Activated naive CD4-positive, alpha-beta T cell treated with anti-CD3 and anti-CD28 coated beads, Interleukin-2, amount 50 U/mL, for 16 hours (primary cell): ENCODE measurements at regions not wholly inside any gene's neighbourhood (a gene's known extent, or its start where the extent isn't known, plus 50 kb on each side); places are given as distances from the start of the nearest gene placed in this dataset.
"Not testable (repeated sequence)": the region's sequence is repeated elsewhere in the genome, so short reads cannot be mapped to it uniquely, and the experiment has no call there.

Source experiments
- DNase-seq: peaks from one replicate; pipeline ENCODE4 v3.0.0-alpha.2; 2020

DNA sequence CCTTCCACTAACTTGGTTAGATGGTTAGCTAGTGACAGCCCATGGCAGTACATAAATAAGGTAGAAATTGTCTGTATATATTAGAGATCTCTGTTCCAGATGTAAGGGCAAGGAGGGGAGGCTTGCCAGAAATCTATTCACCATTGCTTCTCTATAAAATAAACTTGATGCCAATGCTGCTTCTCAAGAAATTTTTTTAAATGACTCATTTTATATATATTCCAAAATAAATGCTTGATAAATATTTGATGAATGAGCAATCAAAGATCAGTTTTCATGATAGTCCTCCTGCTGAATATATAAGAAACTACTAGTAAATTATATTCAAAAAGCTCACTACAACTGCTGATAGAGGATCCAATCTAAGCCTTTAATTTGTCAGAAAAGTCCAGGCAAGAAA is 710.6 kb upstream of the CCDC179 start:
- no peak for DNase-seq

- no peak for DNase-seq
Measured at GRCh38 chr11:23573429-23573828, 713.2 kb upstream of the CCDC179 start.

- no peak for DNase-seq
Measured at GRCh38 chr11:23574149-23574548, 713.9 kb upstream of the CCDC179 start.

GRCh38 chr11:23577296-23577695 is 717.0 kb upstream of the CCDC179 start:
- no peak for DNase-seq

DNA sequence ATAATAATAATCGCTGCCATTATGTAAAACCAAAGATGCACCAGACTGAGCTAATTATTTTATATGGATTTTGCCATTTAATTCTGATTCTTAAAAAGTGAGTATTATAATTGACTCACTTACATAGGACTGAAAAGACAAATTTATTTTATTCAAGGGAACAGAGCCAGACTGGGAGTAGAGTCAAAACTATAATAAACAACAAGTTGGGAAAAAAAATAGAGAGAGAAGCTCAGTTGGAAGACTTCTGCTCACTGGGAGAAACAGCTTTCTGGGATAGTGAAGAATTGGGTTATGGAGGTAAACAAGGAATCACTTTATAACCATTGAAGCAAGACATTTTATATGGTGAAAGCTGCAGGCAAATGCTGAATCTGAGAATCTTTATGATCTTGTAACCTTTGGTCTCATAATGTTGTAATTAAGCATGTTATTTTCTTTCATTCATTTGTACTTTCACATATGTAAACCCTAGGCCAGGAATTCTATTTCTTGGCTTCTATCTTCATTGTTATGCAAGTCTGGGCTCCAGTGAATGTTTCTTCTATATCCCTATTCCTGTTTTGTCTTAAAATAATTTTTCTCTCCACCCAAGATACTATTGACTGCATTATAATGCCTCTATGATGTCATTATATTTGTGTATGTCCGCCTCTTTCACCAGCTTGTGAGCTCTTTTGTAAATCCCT is 725.3 kb upstream of the CCDC179 start:
- DNase-seq, result no peak

- DNase-seq, result no peak
Measured at GRCh38 chr11:23586173-23586572, 725.9 kb upstream of the CCDC179 start.

- DNase-seq, result no peak
Measured at GRCh38 chr11:23590596-23591308, 730.5 kb upstream of the CCDC179 start.

- no peak for DNase-seq
Measured at GRCh38 chr11:23594755-23595154, 734.5 kb upstream of the CCDC179 start.

DNA sequence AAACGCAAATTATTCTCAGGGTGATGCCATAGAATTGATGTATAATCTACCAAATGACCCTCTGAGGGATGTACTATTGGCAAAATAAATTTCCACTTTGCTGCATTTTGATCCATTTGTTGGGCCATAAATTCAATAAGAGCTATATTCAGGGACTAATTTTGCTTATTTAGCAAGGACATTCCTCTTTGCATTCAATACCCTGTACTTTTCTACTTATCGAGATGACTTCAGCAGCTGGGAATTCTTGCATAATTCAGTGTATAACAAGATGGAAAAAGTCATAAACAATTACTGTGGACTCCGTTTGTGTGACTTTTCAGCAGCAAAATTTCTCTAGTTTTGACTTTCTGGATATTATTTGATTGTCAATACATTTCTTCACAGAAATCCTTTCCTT is 744.7 kb upstream of the CCDC179 start:
- no peak for DNase-seq

DNA sequence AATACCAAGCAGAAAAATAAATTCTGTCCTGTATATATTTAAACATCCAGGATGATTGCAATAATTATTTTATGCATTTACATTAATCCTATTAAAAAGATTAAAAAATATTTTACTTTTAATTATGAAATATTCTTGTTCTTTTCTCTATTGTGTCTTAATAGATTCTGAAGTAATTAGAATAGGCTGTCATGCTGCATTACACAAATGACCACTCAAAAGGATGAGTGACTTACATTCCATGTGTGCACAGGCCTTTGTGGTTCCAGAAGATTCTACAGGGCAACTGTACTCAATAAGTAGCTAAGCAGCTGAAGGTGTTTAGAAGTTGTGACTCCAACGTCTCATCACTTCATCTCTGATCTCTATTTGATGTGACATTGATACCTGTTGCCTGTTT is 745.9 kb upstream of the CCDC179 start:
- DNase-seq, result no peak

GRCh38 chr11:23611726-23612125 is 751.5 kb upstream of the CCDC179 start:
- DNase-seq, result no peak

DNA sequence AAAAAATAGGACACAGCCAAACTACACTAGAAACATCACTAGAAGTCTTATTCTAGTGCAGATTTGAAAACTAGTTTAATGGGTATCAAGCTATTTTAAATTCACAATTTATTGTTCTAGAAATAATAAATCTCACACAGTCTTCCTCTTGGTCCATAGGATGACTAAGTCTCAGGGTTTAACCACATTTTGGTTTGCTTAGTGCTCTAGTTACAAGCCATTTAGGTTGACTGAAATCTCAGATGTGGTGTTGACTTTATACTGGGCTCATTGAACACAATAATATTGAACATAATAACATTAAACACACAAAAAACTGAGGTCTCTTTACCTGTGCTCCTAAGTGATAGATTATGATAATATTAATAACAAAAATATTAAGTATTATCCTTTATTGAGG is 760.3 kb upstream of the CCDC179 start:
- no peak for DNase-seq

GRCh38 chr11:23632293-23632692 is 772.0 kb upstream of the CCDC179 start:
- no peak for DNase-seq

DNA sequence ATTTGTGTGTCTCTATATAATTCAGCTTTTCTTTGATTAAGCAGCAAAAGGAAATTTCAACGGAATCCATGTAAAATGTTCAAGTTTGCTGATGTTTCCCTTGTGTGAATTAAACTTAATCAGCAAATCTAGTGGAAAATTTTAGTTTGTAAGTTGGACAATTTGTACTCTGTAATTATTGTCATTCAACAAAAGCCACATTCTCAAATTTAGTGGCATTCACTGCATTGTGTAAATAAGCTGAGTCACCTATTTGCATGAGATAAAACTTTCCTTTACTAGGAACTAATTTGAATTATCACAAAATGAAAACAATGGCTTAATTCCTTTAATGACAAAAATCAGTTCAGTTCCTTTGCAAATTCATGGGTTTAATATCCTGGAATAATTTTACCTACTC is 784.2 kb upstream of the CCDC179 start:
- DNase-seq, result no peak

GRCh38 chr11:23652336-23652735 is 792.1 kb upstream of the CCDC179 start:
- not testable (repeated sequence) for DNase-seq

- DNase-seq, result no peak
Measured at GRCh38 chr11:23653071-23653675, 792.9 kb upstream of the CCDC179 start.

GRCh38 chr11:23668324-23668723 is 808.0 kb upstream of the CCDC179 start:
- no peak for DNase-seq

- DNase-seq, result no peak
Measured at GRCh38 chr11:23673366-23673765, 813.1 kb upstream of the CCDC179 start.

GRCh38 chr11:23674866-23675265 is 814.6 kb upstream of the CCDC179 start:
- DNase-seq, result no peak

GRCh38 chr11:23679041-23679440 is 817.8 kb upstream of the LUZP2 start:
- DNase-seq, result no peak

DNA sequence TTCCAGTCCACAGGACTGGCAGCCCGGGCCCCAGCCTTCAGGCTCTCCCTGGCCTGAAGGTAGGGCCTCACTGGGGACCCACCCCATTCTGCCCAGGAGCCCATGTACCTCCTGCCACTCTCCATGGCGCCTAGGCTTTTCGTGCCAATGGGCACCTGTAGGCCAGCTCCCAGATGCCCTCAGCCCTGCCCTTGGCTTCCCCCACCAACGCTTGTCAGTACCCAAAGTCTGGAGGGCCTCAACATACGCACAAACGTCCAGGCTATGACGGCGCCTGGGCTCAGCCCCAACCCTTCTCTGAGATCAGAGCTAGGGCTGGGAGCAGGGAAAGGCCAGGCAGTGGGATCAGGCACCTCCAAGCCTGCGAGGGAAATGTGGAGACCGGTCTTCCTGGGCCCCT is 816.9 kb upstream of the LUZP2 start:
- no peak for DNase-seq

DNA sequence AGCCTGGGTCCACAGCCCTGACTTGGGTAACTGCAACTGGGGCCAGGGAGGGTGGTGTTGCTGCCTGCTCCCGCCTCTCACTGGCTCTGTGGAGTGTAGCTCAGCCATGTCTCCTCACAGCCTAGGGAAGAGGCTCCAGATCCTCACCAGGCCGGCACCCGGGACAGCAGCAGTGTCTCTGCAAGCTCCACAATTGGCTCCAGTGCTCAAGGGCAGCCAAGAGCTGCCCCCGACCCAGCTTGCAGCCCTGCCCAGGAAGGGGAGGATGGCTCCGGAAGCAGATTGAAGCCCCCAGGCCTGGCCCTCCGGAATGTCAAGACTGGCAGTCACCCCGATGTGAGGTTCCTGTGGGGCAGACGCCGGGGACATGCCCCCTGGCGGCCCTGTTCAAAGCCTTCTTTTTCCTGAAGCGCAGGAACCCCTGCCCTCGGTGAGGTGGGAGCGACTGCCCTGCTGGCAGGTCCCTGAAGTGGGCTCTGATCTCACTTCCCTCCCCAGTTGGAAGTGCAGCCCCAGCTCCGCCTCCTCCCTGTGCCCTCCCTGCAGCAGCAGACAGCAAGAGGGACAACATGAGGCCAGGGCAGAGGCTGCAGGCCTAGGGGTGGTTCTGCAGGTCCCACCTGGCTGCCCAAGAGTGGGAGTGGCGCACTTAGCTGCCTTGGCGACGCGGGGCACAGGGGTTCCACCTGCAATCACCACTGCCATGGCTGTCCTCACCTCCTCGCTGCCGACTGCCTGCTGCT is 816.2 kb upstream of the LUZP2 start:
- no peak for DNase-seq

DNA sequence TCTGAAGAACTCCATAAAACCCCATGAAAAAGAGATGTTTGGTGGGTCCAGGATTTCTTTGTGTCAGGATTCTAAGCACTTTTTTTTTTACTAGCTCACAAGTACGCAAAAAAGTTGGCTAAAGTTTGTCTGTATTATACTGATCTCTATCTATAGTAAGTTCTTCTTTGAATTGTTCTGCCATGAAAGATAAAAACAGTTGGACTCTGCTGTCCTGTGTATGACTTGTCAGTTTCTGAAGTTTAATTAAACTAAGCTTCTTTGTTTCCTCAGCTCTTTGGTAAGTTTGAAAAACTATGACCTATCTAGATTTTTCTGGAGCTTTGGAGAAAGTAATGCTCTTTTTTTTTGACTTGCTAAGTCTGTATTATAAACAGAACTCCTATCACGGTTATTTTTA is 812.2 kb upstream of the LUZP2 start:
- DNase-seq, result no peak

DNA sequence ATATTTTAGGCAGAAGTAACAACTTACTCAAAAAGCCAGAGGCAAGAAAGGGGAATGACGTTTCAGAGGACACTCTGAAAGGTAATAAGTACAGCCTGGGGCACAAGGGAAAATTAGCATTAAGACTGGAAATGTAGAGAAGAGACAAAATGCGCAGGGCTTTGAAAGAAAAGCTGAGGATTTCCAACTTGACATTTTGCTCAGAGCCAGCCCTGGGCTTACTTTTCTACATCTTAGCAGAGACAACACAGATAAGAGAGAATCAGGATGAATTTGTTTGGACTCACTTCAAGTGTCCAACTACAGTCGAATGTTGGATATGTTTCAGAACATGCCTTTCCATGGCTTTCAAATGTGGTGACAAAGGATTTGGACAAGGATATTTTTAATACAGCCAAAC is 808.9 kb upstream of the LUZP2 start:
- DNase-seq, result no peak
